Kidney (tissue), 13 donors: ENCODE measurements at regions not wholly inside any gene's neighbourhood (a gene's known extent, or its start where the extent isn't known, plus 50 kb on each side); places are given as distances from the start of the nearest gene placed in this dataset.

ENCODE experiments used
- DNase-seq, 5 donors: peaks; one replicate each; pipeline ENCODE4 v3.0.0-alpha.2; 2013 to 2020
- FAIRE-seq: peaks from 2 replicates; lab custom pipeline; 2012; peaks lifted over from hg19 to GRCh38; lab: Jason Lieb, UNC
- H3K27ac ChIP-seq, 2 donors: one replicate each; pipeline ENCODE4 v1.7.0; 2013; ENCODE audit warnings: low read depth in 2 of 2, low read length in 2 of 2, inconsistent platforms in 1 of 2
- H3K27me3 ChIP-seq: one replicate; pipeline ENCODE4 v1.7.1; 2013; ENCODE audit warnings: low read length, inconsistent platforms; ENCODE audit not compliant: control insufficient read depth, insufficient read depth
- H3K36me3 ChIP-seq, 3 donors: one replicate each; pipeline versions ENCODE4 v1.7.0 to v1.7.1; 2013; ENCODE audit warnings: low read length in 3 of 3, control low read depth in 1 of 3, inconsistent platforms in 1 of 3; ENCODE audit not compliant: insufficient read depth in 3 of 3, control insufficient read depth in 2 of 3
- H3K4me1 ChIP-seq, 3 donors: one replicate each; pipeline versions ENCODE4 v1.7.0 to v1.7.1; 2013; ENCODE audit warnings: low read length in 3 of 3, inconsistent platforms in 1 of 3, low read depth in 1 of 3; ENCODE audit not compliant: control insufficient read depth in 2 of 3, insufficient read depth in 2 of 3
- H3K4me3 ChIP-seq, 3 donors: one replicate each; pipeline versions ENCODE4 v1.7.0 to v1.8.1; 2013; ENCODE audit warnings: low read length in 3 of 3, control low read depth in 1 of 3, inconsistent platforms in 1 of 3
- H3K9ac ChIP-seq, 3 donors: one replicate each; pipeline versions ENCODE4 v1.7.0 to v1.7.1; 2013; ENCODE audit warnings: low read length in 3 of 3, control low read depth in 1 of 3, inconsistent platforms in 1 of 3
- H3K9me3 ChIP-seq, 3 donors: one replicate each; pipeline versions ENCODE4 v1.7.0 to v1.7.1; 2013; ENCODE audit warnings: low read length in 3 of 3, control low read depth in 1 of 3, inconsistent platforms in 1 of 3; ENCODE audit not compliant: control insufficient read depth in 2 of 3, insufficient read depth in 1 of 3
- CTCF ChIP-seq: IDR thresholded peaks from 3 replicates; pipeline ENCODE4 v1.5.1; 2012; ENCODE audit warnings: mild to moderate bottlenecking, moderate library complexity, borderline replicate concordance; ENCODE audit not compliant: insufficient read depth; ENCODE audit errors: extremely low read depth
- intact Hi-C: fragments of 100-400 bp; cut with DNase I; formaldehyde crosslinking; loops from one replicate; pipeline ENCODE4 v1.11.1; 2022
- donor health status: control.
- donor health status: control.
- donor health status: control.
- donor health status: control.
- donor health status: control.
- donor health status: DM: yes; HTN: yes; CAD: no.
- donor health status: Normal renal cell carcinoma (clear cell type).

GRCh38 chr3:178226094-178226493 is 310.1 kb upstream of the KCNMB2 start:
- TF ChIP-seq CTCF, result no peak
- H3K4me1 ChIP-seq, result no peaks in the 10 kb centered on the region
- FAIRE-seq, result peak; percentile 15

GRCh38 chr3:178231645-178232044 is 304.6 kb upstream of the KCNMB2 start:
- no peaks in the 10 kb centered on the region for H3K9me3 ChIP-seq
- H3K4me1 ChIP-seq, result no peaks in the 10 kb centered on the region
- FAIRE-seq (no peak), DNase-seq (no peak)
- TF ChIP-seq CTCF, result no peak
- no peak overlapping the region for H3K9ac ChIP-seq
- intact Hi-C loops, result no loop called here
- H3K27ac ChIP-seq, result no peak overlapping the region
- no peak overlapping the region for H3K4me3 ChIP-seq
- no peaks in the 10 kb centered on the region for H3K36me3 ChIP-seq
- no peaks in the 10 kb centered on the region for H3K27me3 ChIP-seq

More at GRCh38 chr3:178226094-178226493, 310.1 kb upstream of the KCNMB2 start:
- no peak overlapping the region for H3K27ac ChIP-seq
- no peak overlapping the region for H3K4me3 ChIP-seq
- no peaks in the 10 kb centered on the region for H3K9me3 ChIP-seq
- no peak for DNase-seq
- no peaks in the 10 kb centered on the region for H3K27me3 ChIP-seq
- no peak overlapping the region for H3K9ac ChIP-seq
- no peaks in the 10 kb centered on the region for H3K36me3 ChIP-seq
- intact Hi-C loops, result no loop called here

GRCh38 chr3:178233371-178234071 is 302.7 kb upstream of the KCNMB2 start:
- H3K36me3 ChIP-seq, result no peaks in the 10 kb centered on the region
- H3K27me3 ChIP-seq, result no peaks in the 10 kb centered on the region
- no peak overlapping the region for H3K27ac ChIP-seq
- FAIRE-seq (no peak), DNase-seq (no peak)
- intact Hi-C loops, result no loop called here
- H3K9ac ChIP-seq, result no peak overlapping the region
- H3K9me3 ChIP-seq, result no peaks in the 10 kb centered on the region
- no peak overlapping the region for H3K4me3 ChIP-seq
- no peaks in the 10 kb centered on the region for H3K4me1 ChIP-seq
- no peak for TF ChIP-seq CTCF
